ENCODE measurements at regions not wholly inside any gene's neighbourhood (a gene's known extent, or its start where the extent isn't known, plus 50 kb on each side); places are given as distances from the start of the nearest gene placed in this dataset.

DNA sequence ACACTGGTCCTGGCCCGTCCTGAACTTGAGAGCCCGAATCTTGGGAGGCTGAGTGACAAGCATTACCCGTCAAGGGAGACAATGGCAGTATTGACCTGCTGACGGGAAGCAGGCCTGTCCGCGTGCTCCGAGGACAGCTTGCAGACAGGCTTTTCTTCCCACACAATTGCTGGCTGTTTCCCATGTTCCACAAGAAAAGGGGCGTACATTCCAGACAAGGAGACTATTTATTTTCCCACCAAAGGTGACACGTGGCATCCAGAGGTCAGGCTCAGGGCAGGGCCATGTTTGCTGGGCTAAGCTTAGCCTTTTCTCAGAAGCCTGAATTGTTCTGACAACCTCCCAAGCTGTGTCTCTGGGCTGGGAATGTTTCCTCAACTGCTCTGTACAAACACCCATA is 86.9 kb upstream of the SPON1 start:
- no peak for DNase-seq
- Histone ChIP-seq H3K36me3 (no peaks in the 10 kb centered on the region), H3K4me1 (no peaks in the 10 kb centered on the region), H3K27me3 (no peaks in the 10 kb centered on the region), H3K4me3 (ENCODE audit: low read depth, low read length) (no peak overlapping the region), H3K9me3 (no peaks in the 10 kb centered on the region)
- TF ChIP-seq, protein P1, sequence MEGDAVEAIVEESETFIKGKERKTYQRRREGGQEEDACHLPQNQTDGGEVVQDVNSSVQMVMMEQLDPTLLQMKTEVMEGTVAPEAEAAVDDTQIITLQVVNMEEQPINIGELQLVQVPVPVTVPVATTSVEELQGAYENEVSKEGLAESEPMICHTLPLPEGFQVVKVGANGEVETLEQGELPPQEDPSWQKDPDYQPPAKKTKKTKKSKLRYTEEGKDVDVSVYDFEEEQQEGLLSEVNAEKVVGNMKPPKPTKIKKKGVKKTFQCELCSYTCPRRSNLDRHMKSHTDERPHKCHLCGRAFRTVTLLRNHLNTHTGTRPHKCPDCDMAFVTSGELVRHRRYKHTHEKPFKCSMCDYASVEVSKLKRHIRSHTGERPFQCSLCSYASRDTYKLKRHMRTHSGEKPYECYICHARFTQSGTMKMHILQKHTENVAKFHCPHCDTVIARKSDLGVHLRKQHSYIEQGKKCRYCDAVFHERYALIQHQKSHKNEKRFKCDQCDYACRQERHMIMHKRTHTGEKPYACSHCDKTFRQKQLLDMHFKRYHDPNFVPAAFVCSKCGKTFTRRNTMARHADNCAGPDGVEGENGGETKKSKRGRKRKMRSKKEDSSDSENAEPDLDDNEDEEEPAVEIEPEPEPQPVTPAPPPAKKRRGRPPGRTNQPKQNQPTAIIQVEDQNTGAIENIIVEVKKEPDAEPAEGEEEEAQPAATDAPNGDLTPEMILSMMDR (IDR thresholded peaks at IDR 0.05; ENCODE audit: low read depth, low read length) = no peak

DNA sequence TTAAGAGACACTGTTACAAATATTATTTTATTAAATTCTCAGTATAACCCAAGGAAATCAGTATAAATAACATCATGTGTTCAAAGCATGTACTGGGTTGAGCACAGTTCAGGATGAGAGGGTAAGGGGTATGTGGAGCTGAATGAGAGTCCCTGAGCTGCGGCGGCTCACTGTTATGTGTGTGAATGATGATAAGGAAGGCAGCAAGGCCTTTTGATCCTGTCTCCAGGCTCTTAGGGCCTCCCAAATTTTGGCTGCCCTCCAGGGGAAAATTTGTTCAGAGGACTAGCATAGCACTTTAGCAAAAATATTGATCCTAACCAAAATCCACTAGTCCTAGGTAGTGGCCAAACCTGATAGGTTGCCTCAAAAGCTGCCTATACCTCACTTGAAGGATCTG is 86.1 kb upstream of the SPON1 start:
- Histone ChIP-seq H3K4me1 (no peaks in the 10 kb centered on the region), H3K4me3 (ENCODE audit: low read depth, low read length) (no peak overlapping the region), H3K9me3 (no peaks in the 10 kb centered on the region), H3K36me3 (no peaks in the 10 kb centered on the region), H3K27me3 (no peaks in the 10 kb centered on the region)
- TF ChIP-seq, protein P1 (IDR thresholded peaks at IDR 0.05; ENCODE audit: low read depth, low read length) = no peak
- no peak for DNase-seq

DNA sequence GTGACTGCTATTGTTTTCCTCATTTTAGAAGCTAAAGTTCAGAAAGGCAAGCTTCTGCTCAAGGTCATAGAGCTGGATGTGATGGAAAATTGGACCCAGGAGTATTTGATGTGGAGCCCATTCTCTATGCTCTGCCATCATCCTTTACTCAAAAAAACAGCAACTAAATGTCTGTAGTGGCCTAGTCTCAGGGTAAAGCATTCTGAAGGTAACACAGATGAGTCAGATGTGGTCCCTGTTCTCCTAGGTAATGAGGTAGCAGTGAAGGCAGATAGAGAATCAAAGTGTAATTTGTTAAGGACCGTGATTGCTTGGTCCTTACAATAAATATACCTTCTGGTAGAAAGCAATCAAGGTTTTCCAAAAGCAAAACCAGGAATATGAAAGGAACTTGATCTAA is 84.4 kb upstream of the SPON1 start:
- Histone ChIP-seq H3K9me3 (no peaks in the 10 kb centered on the region), H3K4me3 (ENCODE audit: low read depth, low read length) (no peak overlapping the region), H3K36me3 (no peaks in the 10 kb centered on the region), H3K27me3 (no peaks in the 10 kb centered on the region), H3K4me1 (no peaks in the 10 kb centered on the region)
- DNase-seq = no peak
- TF ChIP-seq, protein P1 (IDR thresholded peaks at IDR 0.05; ENCODE audit: low read depth, low read length) = no peak

- TF ChIP-seq, protein P1 (IDR thresholded peaks at IDR 0.05; ENCODE audit: low read depth, low read length) = no peak
- no peaks in the 10 kb centered on the region for H3K36me3 ChIP-seq
- no peaks in the 10 kb centered on the region for H3K9me3 ChIP-seq
- H3K27me3 ChIP-seq = no peaks in the 10 kb centered on the region
- no peaks in the 10 kb centered on the region for H3K4me1 ChIP-seq
- H3K4me3 ChIP-seq (ENCODE audit: low read depth, low read length) = no peak overlapping the region
- DNase-seq = no peak
Observed at GRCh38 chr11:13880634-13881033, 81.9 kb upstream of the SPON1 start.

GRCh38 chr11:13881226-13881905 is 81.2 kb upstream of the SPON1 start:
- DNase-seq = no peak
- Histone ChIP-seq H3K36me3 (no peaks in the 10 kb centered on the region), H3K4me3 (ENCODE audit: low read depth, low read length) (no peak overlapping the region), H3K4me1 (no peaks in the 10 kb centered on the region), H3K27me3 (no peaks in the 10 kb centered on the region), H3K9me3 (no peaks in the 10 kb centered on the region)
- TF ChIP-seq, protein P1 (IDR thresholded peaks at IDR 0.05; ENCODE audit: low read depth, low read length) = no peak

GRCh38 chr11:13883042-13883441 is 79.5 kb upstream of the SPON1 start:
- H3K36me3 ChIP-seq = no peaks in the 10 kb centered on the region
- TF ChIP-seq, protein P1 (IDR thresholded peaks at IDR 0.05; ENCODE audit: low read depth, low read length) = no peak
- no peak for DNase-seq
- H3K9me3 ChIP-seq = no peaks in the 10 kb centered on the region
- H3K4me1 ChIP-seq = no peaks in the 10 kb centered on the region
- H3K27me3 ChIP-seq = no peaks in the 10 kb centered on the region
- no peak overlapping the region for H3K4me3 ChIP-seq (ENCODE audit: low read depth, low read length)

Data from BE2C (cell line).